DMS153 treated with DMSO at 0.1 percent for 48 hours (cell line): ENCODE measurements at regions not wholly inside any gene's neighbourhood (a gene's known extent, or its start where the extent isn't known, plus 50 kb on each side); places are given as distances from the start of the nearest gene placed in this dataset.

Experiments
- DNase-seq: peaks from one replicate; lab custom pipeline; 2025; ENCODE audit not compliant: unreplicated experiment; lab: John Stamatoyannopoulos, UW

- DNase-seq: no peak
Measured at GRCh38 chr10:55048830-55049498, 247.9 kb upstream of the PCDH15 start.

DNA sequence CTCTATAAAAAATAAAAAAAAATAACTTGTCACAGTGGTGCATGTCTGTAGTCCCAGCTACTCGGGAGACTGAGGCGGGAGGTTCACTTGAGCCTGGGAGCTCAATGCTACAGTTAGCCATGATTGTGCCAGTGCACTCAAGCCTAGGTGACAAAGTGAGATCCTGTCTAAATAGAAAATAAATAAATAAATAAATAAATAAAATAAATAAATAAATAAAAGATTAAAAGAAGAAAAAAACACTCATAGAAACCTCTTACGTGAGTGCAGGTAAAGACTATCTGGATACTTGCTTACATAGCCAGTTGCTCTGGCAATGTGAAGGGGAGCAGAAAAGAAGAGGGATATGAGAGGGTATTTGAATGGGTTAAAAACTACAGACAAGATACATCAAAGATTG is 242.5 kb upstream of the PCDH15 start:
- no peak for DNase-seq

DNA sequence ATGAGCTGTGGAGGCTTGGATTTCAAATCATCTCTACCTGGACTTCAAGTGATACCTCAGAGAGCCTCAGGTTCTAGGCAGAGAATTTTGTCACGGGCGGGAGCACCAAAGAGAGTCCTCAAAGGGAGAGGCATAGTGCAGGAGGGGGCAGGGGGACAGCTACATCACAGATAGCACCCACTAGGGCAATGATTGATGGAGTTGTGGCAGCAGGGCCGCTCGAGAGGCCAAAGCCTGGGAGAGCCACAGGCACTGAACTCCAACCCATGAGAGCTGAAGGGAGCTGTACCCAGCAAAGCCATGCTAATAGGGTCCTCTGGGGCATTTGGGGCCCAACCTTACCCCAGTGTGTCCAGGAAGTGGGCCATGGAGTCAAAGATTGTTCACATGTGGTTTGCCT is 232.0 kb upstream of the PCDH15 start:
- DNase-seq: no peak

- peak; percentile 14 for DNase-seq
Measured at GRCh38 chr10:55024713-55025112, 223.7 kb upstream of the PCDH15 start.

DNA sequence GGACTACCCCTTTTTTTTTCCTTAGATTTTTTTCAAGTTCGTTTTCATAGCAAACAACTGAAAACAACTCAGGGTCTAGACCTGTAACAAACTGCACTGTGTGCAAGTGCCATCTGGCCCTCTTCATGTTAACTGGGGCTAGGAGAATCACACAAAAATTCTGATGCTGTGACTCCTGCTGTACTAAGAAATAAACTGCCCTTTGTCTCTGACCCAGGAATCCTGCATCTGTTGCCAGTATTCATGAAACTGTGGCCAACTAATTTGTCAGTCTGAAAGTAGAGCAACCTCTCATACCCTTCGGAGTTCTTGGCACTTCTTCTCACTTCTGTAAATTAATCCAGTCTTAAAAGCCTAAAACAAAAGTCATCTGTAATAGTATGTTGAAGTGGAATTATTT is 218.4 kb upstream of the PCDH15 start:
- DNase-seq: no peak

DNA sequence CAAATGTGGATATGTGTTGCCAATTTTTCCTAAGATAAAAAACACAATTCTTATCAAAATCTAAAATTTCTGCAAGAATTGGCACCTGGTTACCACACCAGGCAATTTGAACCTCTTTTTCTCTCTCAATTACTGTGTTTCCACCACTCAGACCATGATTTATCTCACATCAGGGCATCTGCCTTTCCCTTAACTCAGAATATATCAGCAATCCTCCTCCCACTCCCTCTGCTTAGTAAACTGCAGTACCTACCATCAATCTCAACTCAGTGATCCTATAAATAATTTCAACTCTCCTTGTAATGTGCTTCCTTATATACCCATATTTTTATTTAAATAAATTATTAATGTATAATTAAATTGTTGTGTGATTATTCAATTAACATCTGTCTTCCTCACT is 212.3 kb upstream of the PCDH15 start:
- no peak for DNase-seq

- DNase-seq: no peak
Measured at GRCh38 chr10:55002420-55002819, 201.4 kb upstream of the PCDH15 start.

- DNase-seq: no peak
Measured at GRCh38 chr10:55001422-55001821, 200.4 kb upstream of the PCDH15 start.

DNA sequence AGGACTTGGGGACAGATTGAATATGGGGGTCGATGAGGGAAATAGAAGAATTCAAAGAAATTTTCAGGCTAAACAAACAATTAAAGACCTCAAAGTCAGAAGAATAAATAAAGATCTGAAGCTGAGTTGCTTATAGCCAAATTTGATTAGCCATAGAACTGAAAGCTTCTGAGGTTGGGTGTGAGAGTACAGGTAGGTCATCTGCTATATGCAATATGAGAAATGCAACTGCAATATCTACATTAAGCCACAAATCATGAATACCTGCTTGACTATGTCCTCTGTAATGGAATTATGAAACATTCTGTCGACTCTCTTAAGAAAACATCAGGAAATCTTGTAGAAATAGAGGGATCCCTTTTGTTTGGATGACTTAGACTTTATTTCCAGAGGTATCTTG is 192.1 kb upstream of the PCDH15 start:
- DNase-seq: no peak

DNA sequence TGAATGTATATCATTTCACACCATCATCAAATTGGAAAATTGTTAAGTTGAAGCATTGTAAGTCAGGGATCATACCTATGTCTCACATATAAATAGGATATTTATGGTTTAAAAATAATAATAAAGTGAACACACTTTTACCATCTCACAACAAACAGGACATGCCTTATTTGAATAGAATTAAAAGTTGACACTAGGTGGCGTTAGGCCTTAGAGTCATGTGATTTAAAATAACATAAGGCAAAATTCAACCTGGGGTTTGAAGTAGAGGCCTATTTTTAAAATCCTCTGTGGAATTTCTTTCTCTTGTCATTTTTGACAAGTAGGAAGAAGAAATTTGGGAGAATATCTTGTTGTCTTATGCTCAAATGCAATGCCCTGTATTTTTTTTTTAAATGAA is 184.7 kb upstream of the PCDH15 start:
- no peak for DNase-seq

- DNase-seq: no peak
Measured at GRCh38 chr10:54983255-54983654, 182.2 kb upstream of the PCDH15 start.

DNA sequence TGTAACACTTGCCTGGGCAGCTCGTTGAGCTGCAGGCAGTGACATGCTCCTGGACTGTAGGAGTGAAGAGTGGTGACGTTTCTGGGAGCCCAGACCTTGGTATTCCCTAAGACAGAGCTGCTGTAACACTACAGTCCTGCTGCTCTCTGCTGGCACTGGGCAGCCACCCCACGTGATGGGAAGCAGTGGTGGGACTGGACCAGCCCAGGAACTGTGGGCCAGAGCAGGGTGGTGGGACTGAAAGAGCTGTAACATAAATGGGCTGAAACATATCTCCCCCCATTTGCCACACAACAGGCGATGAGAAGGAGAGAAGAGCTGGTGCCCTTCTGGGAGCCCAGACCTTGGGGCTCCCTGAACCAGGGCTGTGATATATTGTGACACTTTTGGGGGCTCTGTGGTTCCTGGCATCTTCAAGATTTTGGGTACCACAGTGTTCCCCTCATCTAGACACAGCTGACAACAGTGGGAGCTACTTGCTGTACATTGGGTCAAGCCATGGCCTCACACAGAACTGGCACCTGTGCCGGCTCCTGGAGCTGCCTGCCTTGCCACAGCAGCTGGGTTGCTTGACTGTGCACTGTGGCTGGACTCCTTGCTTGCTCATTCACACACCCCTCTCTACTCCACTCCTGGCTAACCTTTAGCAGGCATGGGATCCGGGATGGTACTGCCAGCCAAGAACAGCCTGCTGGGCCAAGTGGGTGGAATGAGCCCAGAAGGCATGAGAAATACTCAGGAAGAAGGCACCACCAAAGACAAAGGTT is 161.3 kb upstream of the PCDH15 start:
- no peak for DNase-seq

GRCh38 chr10:54961040-54961439 is 160.0 kb upstream of the PCDH15 start:
- no peak for DNase-seq

- DNase-seq: no peak
Measured at GRCh38 chr10:54958844-54959243, 157.8 kb upstream of the PCDH15 start.

GRCh38 chr10:54947605-54948004 is 146.6 kb upstream of the PCDH15 start:
- no peak for DNase-seq

DNA sequence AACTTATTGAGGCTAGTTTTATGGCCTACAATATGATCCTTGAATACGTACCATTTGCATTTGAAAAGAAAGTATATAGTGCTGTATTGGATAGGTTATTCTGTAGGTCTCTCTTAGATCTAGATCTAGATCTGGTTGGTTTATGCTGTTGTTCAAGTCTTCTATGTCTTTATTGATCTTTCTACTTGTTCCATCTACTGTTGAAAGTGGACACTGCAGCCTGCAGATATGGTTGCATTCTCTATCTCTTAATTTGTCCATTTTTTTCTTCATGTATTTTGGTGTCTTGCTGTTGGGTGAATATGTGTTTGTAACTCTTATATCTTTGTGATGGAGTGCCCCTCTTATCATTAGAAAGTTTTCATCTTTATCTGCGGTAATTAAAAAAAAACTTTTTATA is 139.4 kb upstream of the PCDH15 start:
- no peak for DNase-seq

GRCh38 chr10:54914049-54914448 is 113.0 kb upstream of the PCDH15 start:
- no peak for DNase-seq

- DNase-seq: no peak
Measured at GRCh38 chr10:54909165-54909564, 108.1 kb upstream of the PCDH15 start.

GRCh38 chr10:54908019-54908418 is 107.0 kb upstream of the PCDH15 start:
- DNase-seq: no peak

DNA sequence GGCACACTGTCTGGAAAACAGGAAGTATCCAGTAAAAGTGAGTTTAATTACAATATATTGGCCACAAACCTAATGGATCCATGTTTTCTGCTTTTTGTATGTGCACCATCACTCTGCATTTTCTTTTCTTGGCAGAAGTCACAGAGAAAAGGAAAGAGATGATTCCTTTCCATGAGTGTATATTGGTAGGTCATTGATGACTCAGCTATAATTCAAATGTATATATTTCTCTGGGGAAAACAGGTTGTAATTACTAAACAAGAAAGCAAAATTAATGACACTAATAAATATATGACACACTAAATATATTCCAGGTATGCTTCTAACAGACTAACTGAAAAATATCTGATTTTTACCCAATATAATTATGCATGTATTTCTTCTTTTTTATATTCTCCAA is 105.9 kb upstream of the PCDH15 start:
- DNase-seq: no peak

- DNase-seq: no peak
Measured at GRCh38 chr10:54905578-54906192, 104.7 kb upstream of the PCDH15 start.

GRCh38 chr10:54904833-54905232 is 103.8 kb upstream of the PCDH15 start:
- no peak for DNase-seq
